MM.1S (cell line): ENCODE measurements at regions not wholly inside any gene's neighbourhood (a gene's known extent, or its start where the extent isn't known, plus 50 kb on each side); places are given as distances from the start of the nearest gene placed in this dataset.

Source experiments
- DNase-seq: peaks from one replicate; pipeline ENCODE4 v3.0.0-alpha.2; 2015
- H2AFZ ChIP-seq: fragments of 300-600 bp; sonication (generic); 2 replicates; pipeline ENCODE4 v1.6.0; 2016; ENCODE audit warnings: antibody characterized with exemption, low read length
- H3F3A ChIP-seq: fragments of 300-600 bp; sonication (generic); 2 replicates; pipeline ENCODE4 v1.6.1; 2016; ENCODE audit warnings: mild to moderate bottlenecking, antibody characterized with exemption, low read length, moderate library complexity, mixed read lengths; ENCODE audit not compliant: insufficient read depth
- H3K27ac ChIP-seq: fragments of 300-600 bp; sonication (generic); 2 replicates; pipeline ENCODE4 v1.5.1; 2016; ENCODE audit warnings: mild to moderate bottlenecking, low read length
- H3K27me3 ChIP-seq: fragments of 300-600 bp; sonication (generic); replicated peaks from 2 replicates; pipeline ENCODE4 v1.6.0; 2016; ENCODE audit warnings: low read length; ENCODE audit not compliant: insufficient read depth
- H3K36me3 ChIP-seq: fragments of 300-600 bp; sonication (generic); replicated peaks from 2 replicates; pipeline ENCODE4 v1.6.1; 2016; ENCODE audit warnings: mild to moderate bottlenecking, low read length, mixed read lengths; ENCODE audit not compliant: insufficient read depth
- H3K4me1 ChIP-seq: fragments of 300-600 bp; sonication (generic); 2 replicates; pipeline ENCODE4 v1.6.1; 2016; ENCODE audit warnings: low read length, mixed read lengths
- H3K4me2 ChIP-seq: fragments of 300-600 bp; sonication (generic); 2 replicates; pipeline ENCODE4 v1.6.0; 2016; ENCODE audit warnings: low read depth, low read length
- H3K4me3 ChIP-seq: fragments of 300-600 bp; sonication (generic); 2 replicates; pipeline ENCODE4 v1.5.1; 2016; ENCODE audit warnings: low read length, mixed read lengths
- H3K79me2 ChIP-seq: fragments of 300-600 bp; sonication (generic); 2 replicates; pipeline ENCODE4 v1.6.1; 2016; ENCODE audit warnings: mixed run types, low read length, mixed read lengths
- H3K9ac ChIP-seq: fragments of 300-600 bp; sonication (generic); 2 replicates; pipeline ENCODE4 v1.6.1; 2016; ENCODE audit warnings: low read length, mixed read lengths
- H3K9me2 ChIP-seq: fragments of 300-600 bp; sonication (generic); replicated peaks from 2 replicates; pipeline ENCODE4 v1.6.1; 2016; ENCODE audit warnings: mild to moderate bottlenecking, low read length, mixed read lengths; ENCODE audit not compliant: insufficient read depth
- H3K9me3 ChIP-seq: fragments of 300-600 bp; sonication (generic); replicated peaks from 2 replicates; pipeline ENCODE4 v1.6.1; 2016; ENCODE audit warnings: mild to moderate bottlenecking, low read length, mixed read lengths; ENCODE audit not compliant: insufficient read depth
- H4K20me1 ChIP-seq: fragments of 300-600 bp; sonication (generic); 2 replicates; pipeline ENCODE4 v1.6.1; 2016; ENCODE audit warnings: mild to moderate bottlenecking, low read length, moderate library complexity, mixed read lengths; ENCODE audit not compliant: insufficient read depth
- CTCF ChIP-seq: fragments of 300-600 bp; sonication (generic); IDR thresholded peaks from 2 replicates; pipeline ENCODE4 v1.5.1; 2016; ENCODE audit warnings: antibody characterized with exemption, low read length, mixed read lengths
- EZH2 ChIP-seq: fragments of 300-600 bp; sonication (generic); optimal IDR thresholded peaks from 2 replicates; pipeline ENCODE3; 2017; ENCODE audit warnings: low read depth, mild to moderate bottlenecking, antibody characterized with exemption, low read length, mixed read lengths
- EZH2phosphoT487 ChIP-seq: fragments of 300-600 bp; sonication (generic); IDR thresholded peaks from 2 replicates; pipeline ENCODE4 v1.6.1; 2018; ENCODE audit warnings: antibody characterized with exemption, low read length

GRCh38 chr14:96736439-96736838 is 60.7 kb upstream of the VRK1 start:
- Histone ChIP-seq H3K36me3 (no peaks in the 10 kb centered on the region), H4K20me1 (no peaks in the 10 kb centered on the region), H3K27ac (no peak overlapping the region), H3K4me3 (no peak overlapping the region), H3K27me3 (no peaks in the 10 kb centered on the region), H3K4me1 (no peaks in the 10 kb centered on the region), H2AFZ (no peak overlapping the region), H3K9me2 (no peaks in the 10 kb centered on the region), H3K4me2 (no peak overlapping the region), H3K79me2 (no peaks in the 10 kb centered on the region), H3K9me3 (no peaks in the 10 kb centered on the region), H3K9ac (no peak overlapping the region), H3F3A (no peaks in the 10 kb centered on the region)
- no peak for TF ChIP-seq CTCF
- TF ChIP-seq EZH2, result no peak
- TF ChIP-seq EZH2phosphoT487, result no peak
- no peak for DNase-seq

- no peak for DNase-seq
- H3K4me2 ChIP-seq, result no peak overlapping the region
Measured at GRCh38 chr14:96737881-96738280, 59.3 kb upstream of the VRK1 start.

GRCh38 chr14:96739200-96739910 is 57.8 kb upstream of the VRK1 start:
- no peak overlapping the region for H3K9ac ChIP-seq
- H3K79me2 ChIP-seq, result no peaks in the 10 kb centered on the region
- no peaks in the 10 kb centered on the region for H3K9me2 ChIP-seq
- H3K4me1 ChIP-seq, result no peaks in the 10 kb centered on the region
- no peaks in the 10 kb centered on the region for H3K9me3 ChIP-seq
- no peak overlapping the region for H2AFZ ChIP-seq
- H4K20me1 ChIP-seq, result no peaks in the 10 kb centered on the region
- no peaks in the 10 kb centered on the region for H3K36me3 ChIP-seq
- H3K4me2 ChIP-seq, result no peak overlapping the region
- H3K27ac ChIP-seq, result no peak overlapping the region
- no peaks in the 10 kb centered on the region for H3F3A ChIP-seq
- H3K27me3 ChIP-seq, result no peaks in the 10 kb centered on the region
- TF ChIP-seq CTCF (no peak), EZH2phosphoT487 (no peak), EZH2 (no peak)
- no peak for DNase-seq
- H3K4me3 ChIP-seq, result no peak overlapping the region

More at GRCh38 chr14:96737881-96738280, 59.3 kb upstream of the VRK1 start:
- H3K36me3 ChIP-seq, result no peaks in the 10 kb centered on the region
- no peak for TF ChIP-seq EZH2
- no peaks in the 10 kb centered on the region for H3K9me3 ChIP-seq
- no peaks in the 10 kb centered on the region for H3K79me2 ChIP-seq
- H4K20me1 ChIP-seq, result no peaks in the 10 kb centered on the region
- no peaks in the 10 kb centered on the region for H3K27me3 ChIP-seq
- H3F3A ChIP-seq, result no peaks in the 10 kb centered on the region
- no peak overlapping the region for H3K27ac ChIP-seq
- H3K4me1 ChIP-seq, result no peaks in the 10 kb centered on the region
- H3K9ac ChIP-seq, result no peak overlapping the region
- no peak overlapping the region for H3K4me3 ChIP-seq
- no peaks in the 10 kb centered on the region for H3K9me2 ChIP-seq
- H2AFZ ChIP-seq, result no peak overlapping the region
